ENCODE measurements at regions not wholly inside any gene's neighbourhood (a gene's known extent, or its start where the extent isn't known, plus 50 kb on each side); places are given as distances from the start of the nearest gene placed in this dataset.
A peak's percentile ranks its signal among the peaks of the same experiment; 100 is the strongest.

- ChIA-PET CTCF (no interaction called here), POLR2A (ENCODE audit: low non-redundant PET) (no interaction called here)
- Histone ChIP-seq H3K36me3 (ENCODE audit: insufficient read depth, low read length, poor library complexity, severe bottlenecking) (no peaks in the 10 kb centered on the region), H3K27me3 (replicated peaks; ENCODE audit: insufficient read depth, low read depth, low read length, poor library complexity) (peaks cover 6% of the 10 kb centered on the region), H3K4me3 (ENCODE audit: low read depth, low read length, poor library complexity, severe bottlenecking) (no peak overlapping the region), H3K27ac (ENCODE audit: low read depth, low read length, poor library complexity, severe bottlenecking) (no peak overlapping the region), H3K4me1 (ENCODE audit: insufficient read depth, low read length, poor library complexity, severe bottlenecking) (no peaks in the 10 kb centered on the region), H3K9me3 (ENCODE audit: low read depth, low read length, poor library complexity, severe bottlenecking) (no peaks in the 10 kb centered on the region)
- no peak for TF ChIP-seq EZH2 (IDR thresholded peaks at IDR 0.05; ENCODE audit: borderline replicate concordance, low read depth, low read length, poor library complexity, severe bottlenecking)
- no peak for TF ChIP-seq CTCF (conservative IDR thresholded peaks at IDR 0.05; ENCODE audit: low read depth, low read length)
- intact Hi-C loops (cut with micrococcal nuclease; ENCODE audit: unreplicated experiment) = no loop called here
- no TSS peak for BruUV-seq (replicated peaks)
- DNase-seq (ENCODE audit: low spot score) = no peak
These were observed 120.0 kb upstream of the SORBS2 start for GRCh38 chr4:185931986-185932385.

- intact Hi-C loops (cut with micrococcal nuclease; ENCODE audit: unreplicated experiment) = no loop called here
- ChIA-PET CTCF (no interaction called here), POLR2A (ENCODE audit: low non-redundant PET) (no interaction called here)
- no TSS peak for BruUV-seq (replicated peaks)
- H3K4me1 ChIP-seq (ENCODE audit: insufficient read depth, low read length, poor library complexity, severe bottlenecking) = no peaks in the 10 kb centered on the region
- H3K4me3 ChIP-seq (ENCODE audit: low read depth, low read length, poor library complexity, severe bottlenecking) = no peak overlapping the region
- DNase-seq (ENCODE audit: low spot score) = no peak
- H3K27me3 ChIP-seq (replicated peaks; ENCODE audit: insufficient read depth, low read depth, low read length, poor library complexity) = peaks cover 6% of the 10 kb centered on the region
- H3K36me3 ChIP-seq (ENCODE audit: insufficient read depth, low read length, poor library complexity, severe bottlenecking) = no peaks in the 10 kb centered on the region
- TF ChIP-seq CTCF (conservative IDR thresholded peaks at IDR 0.05; ENCODE audit: low read depth, low read length) (no peak), EZH2 (IDR thresholded peaks at IDR 0.05; ENCODE audit: borderline replicate concordance, low read depth, low read length, poor library complexity, severe bottlenecking) (no peak)
- H3K9me3 ChIP-seq (ENCODE audit: low read depth, low read length, poor library complexity, severe bottlenecking) = no peaks in the 10 kb centered on the region
- no peak overlapping the region for H3K27ac ChIP-seq (ENCODE audit: low read depth, low read length, poor library complexity, severe bottlenecking)
These were observed 120.5 kb upstream of the SORBS2 start for GRCh38 chr4:185932491-185932890.

- Histone ChIP-seq H3K36me3 (ENCODE audit: insufficient read depth, low read length, poor library complexity, severe bottlenecking) (no peaks in the 10 kb centered on the region), H3K27me3 (replicated peaks; ENCODE audit: insufficient read depth, low read depth, low read length, poor library complexity) (peaks cover 6% of the 10 kb centered on the region), H3K27ac (ENCODE audit: low read depth, low read length, poor library complexity, severe bottlenecking) (no peak overlapping the region), H3K4me3 (ENCODE audit: low read depth, low read length, poor library complexity, severe bottlenecking) (no peak overlapping the region), H3K4me1 (ENCODE audit: insufficient read depth, low read length, poor library complexity, severe bottlenecking) (no peaks in the 10 kb centered on the region), H3K9me3 (ENCODE audit: low read depth, low read length, poor library complexity, severe bottlenecking) (no peaks in the 10 kb centered on the region)
- intact Hi-C loops (cut with micrococcal nuclease; ENCODE audit: unreplicated experiment) = no loop called here
- DNase-seq (ENCODE audit: low spot score) = peak; percentile 24
- POLR2A ChIA-PET (ENCODE audit: low non-redundant PET) = no interaction called here
- BruUV-seq (replicated peaks) = no TSS peak
- no peak for TF ChIP-seq EZH2 (IDR thresholded peaks at IDR 0.05; ENCODE audit: borderline replicate concordance, low read depth, low read length, poor library complexity, severe bottlenecking)
- TF ChIP-seq CTCF (conservative IDR thresholded peaks at IDR 0.05; ENCODE audit: low read depth, low read length) = no peak
- CTCF ChIA-PET = no interaction called here
These were observed 121.1 kb upstream of the SORBS2 start for GRCh38 chr4:185933078-185933581.

Data from A673 (cell line).